HG02938 (cell line): ENCODE measurements at regions not wholly inside any gene's neighbourhood (a gene's known extent, or its start where the extent isn't known, plus 50 kb on each side); places are given as distances from the start of the nearest gene placed in this dataset.

ENCODE experiments used
- ATAC-seq: cut with Tn5 transposase; IDR thresholded peaks from one replicate; pipeline ENCODE4 v1.9.1; 2021; ENCODE audit warnings: mild to moderate bottlenecking, moderate library complexity; ENCODE audit not compliant: unreplicated experiment

- no peak for ATAC-seq
Measured at GRCh38 chr6:119915971-119916370, 566.4 kb upstream of the MAN1A1 start.

DNA sequence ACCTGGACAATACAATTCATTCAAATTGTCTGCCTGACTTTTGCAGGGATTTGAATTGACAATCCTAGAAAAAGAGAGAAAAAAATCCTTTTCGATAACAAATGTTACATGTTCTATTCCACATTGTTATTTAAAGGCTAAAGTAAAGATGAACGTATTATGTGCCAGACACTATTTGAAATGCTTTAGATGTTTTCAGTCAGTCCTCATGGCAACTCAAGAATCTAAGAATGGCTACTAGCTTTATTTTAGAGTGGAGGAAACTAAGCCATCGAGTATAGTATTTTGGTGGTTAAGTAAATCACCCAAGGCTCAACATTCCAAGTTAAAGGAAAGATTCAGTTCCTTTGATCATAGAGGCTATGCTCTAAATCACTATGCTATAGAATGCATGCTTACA is 558.6 kb upstream of the MAN1A1 start:
- ATAC-seq: no peak

GRCh38 chr6:119902681-119903080 is 553.1 kb upstream of the MAN1A1 start:
- ATAC-seq: no peak

GRCh38 chr6:119896806-119897205 is 547.2 kb upstream of the MAN1A1 start:
- no peak for ATAC-seq

- no peak for ATAC-seq
Measured at GRCh38 chr6:119895626-119896025, 546.1 kb upstream of the MAN1A1 start.

DNA sequence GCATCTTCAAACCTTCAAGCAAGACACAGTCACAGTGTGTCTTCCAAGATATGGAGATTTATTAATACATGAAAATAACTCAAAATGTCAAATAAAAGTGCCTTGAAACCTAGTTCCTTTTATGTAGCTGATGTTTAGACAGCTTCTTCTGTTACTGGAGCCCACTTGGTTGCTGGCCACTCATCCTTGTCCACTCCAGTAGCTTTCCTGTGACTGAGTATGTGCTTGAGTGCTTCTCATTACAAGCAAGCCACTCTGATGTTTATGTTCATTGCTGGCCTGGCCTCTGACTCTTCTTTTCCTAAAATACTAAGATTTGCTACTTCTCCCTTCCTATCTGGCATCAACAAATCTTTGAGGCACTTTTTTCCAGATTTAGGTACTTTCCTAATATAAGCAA is 545.2 kb upstream of the MAN1A1 start:
- ATAC-seq: no peak

DNA sequence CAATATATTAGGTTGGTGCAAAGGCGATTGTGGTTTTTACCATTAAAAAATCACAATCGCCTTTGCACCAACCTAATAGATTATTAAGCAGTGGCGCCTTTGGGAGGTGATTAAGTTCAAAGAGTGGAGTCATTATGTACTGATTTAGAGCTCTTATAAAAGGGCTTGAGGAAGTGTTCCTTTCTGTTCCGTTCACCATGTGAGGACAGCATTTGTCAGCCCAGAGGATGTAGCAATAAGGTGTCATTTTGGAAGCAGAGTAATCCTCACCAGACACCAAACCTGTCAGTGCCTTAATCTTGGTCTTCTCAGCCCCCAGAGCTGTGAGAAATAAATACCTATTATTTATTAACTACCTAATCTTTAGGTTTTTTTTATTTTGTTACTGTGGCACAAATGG is 542.1 kb upstream of the MAN1A1 start:
- ATAC-seq: no peak

GRCh38 chr6:119891206-119891605 is 541.6 kb upstream of the MAN1A1 start:
- no peak for ATAC-seq

DNA sequence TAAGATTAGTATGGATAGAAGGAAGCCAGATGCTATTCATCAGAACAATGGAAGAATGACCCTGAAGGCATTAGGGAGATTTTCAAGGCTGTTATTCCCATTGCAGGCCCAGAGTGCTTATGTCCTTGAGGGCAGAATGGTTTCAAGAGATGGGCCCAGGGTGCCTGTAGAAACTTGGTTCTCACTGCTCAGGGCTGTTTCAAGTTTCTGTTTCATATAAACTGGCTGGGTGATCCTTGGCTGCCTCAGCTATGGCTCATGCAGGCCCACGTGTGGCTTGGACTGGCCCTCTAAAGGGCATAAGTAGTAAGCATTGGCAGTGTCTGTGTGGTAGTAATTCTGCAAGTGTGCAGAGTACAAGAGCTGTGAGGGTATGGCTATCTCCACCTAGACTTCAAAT is 540.9 kb upstream of the MAN1A1 start:
- no peak for ATAC-seq

DNA sequence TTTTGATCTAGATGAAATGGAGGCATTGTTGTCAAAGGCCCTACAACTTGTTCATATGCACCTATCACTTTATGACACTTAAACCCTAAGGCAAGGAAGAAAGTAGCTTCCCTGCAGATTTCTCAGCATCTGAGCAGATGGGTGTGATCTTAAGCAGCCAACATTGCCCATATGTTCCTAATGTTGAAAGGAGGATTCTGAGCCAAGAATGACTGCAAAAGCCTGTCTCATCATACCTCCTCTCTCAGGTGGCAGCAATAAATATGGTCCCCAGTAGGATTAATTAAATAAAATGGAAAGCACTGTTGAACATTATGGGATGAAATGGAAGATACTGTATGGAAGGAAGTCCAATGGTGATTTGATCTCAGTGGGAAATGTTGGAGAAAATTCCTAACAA is 538.1 kb upstream of the MAN1A1 start:
- ATAC-seq: no peak

- ATAC-seq: no peak
Measured at GRCh38 chr6:119881416-119881815, 531.9 kb upstream of the MAN1A1 start.

DNA sequence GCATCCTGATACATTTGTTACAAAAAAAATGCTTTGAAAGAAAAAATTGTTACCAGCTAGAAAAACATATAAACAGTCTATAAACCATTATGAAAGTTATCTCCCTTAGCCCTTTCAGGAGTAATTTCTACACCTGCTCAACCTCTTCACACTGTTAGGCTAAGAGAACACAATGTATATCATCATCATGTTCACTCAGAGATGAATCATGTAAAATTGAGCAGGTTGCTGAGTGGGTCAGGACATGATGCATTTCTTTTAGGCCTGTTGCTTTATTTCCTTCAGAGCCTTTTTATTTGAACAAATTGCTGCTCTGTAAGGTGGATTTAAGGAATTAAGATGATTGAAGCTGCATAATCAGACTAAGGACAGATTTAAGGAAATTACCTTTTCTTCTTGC is 531.3 kb upstream of the MAN1A1 start:
- no peak for ATAC-seq

- ATAC-seq: no peak
Measured at GRCh38 chr6:119879731-119880130, 530.2 kb upstream of the MAN1A1 start.

- no peak for ATAC-seq
Measured at GRCh38 chr6:119874381-119874780, 524.8 kb upstream of the MAN1A1 start.

- ATAC-seq: no peak
Measured at GRCh38 chr6:119873107-119873506, 523.5 kb upstream of the MAN1A1 start.

DNA sequence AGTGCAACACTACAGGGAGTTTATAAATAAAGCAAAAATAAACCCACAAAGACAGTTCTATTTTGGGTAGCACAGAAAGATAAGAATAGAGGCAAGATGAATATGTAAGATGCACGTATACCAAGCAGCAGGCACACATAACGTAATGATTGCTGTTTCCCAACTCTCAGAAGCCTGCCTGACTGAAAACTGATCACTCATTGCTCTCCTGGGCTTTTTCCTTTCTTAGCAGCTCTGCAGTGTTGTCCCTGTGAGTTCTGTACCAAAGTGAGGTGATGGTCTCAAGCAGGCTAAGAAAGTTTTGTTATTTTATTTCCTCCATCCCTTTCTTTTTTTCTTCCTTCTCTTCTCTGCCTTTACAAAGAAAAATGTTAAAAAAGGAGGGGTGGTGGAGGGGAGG is 522.0 kb upstream of the MAN1A1 start:
- no peak for ATAC-seq

- no peak for ATAC-seq
Measured at GRCh38 chr6:119865466-119866350, 516.1 kb upstream of the MAN1A1 start.

DNA sequence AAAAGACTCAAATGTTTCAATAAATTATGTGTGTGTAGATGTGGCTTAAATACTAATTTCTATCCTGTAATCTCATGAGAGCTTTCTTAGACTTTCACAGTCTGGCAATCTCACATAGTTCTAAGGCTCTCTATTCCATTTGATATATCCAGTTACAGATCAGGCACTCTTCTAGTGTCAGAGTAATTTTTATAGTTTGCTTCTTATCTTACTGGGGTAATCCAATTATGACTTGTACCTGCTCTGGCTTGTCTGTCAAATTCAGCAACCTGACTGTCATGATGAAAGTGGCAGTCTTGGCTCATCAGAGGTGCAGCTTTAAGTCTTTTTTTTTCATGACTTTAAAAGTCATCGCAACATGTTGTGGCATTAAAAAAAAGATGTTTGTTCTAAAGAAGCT is 513.2 kb upstream of the MAN1A1 start:
- ATAC-seq: no peak

DNA sequence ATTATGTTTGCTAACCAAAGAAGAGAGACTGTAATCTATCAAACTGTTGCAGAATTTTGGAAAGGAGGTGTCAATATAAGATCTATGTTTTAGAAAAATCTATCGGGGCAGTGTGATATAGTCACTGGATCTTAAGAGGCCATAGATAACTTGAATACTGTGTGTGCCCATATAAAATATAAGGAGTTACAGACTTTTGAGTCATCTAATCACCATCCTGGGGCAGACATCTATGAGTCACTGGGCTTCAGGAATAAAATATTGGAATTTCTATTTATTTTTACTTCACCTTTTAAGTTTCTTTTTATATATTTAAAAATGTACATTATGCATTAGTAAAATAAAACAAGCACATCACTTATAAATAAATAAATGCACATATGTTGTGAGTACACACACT is 509.3 kb upstream of the MAN1A1 start:
- ATAC-seq: no peak

- peak; percentile 88 for ATAC-seq
Measured at GRCh38 chr6:119856136-119856535, 506.6 kb upstream of the MAN1A1 start.

DNA sequence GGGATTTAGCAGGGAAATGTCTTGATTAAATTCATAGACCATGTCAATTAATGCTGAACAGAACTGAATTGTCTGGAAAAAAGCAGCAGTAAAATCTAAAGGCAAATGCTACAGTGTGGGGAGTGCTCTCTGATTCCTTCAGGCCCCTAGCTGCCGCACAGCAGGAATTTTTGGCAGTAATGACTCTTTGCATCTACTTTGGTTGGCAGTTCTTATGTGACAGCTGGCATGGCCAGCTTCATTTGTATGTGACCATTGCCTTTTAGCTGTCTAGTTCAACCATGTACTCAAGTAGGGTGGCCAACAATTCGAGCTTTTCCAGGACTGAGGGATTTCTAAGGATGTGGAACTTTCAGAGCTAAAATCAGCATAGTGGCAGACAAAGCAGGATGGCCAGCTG is 499.1 kb upstream of the MAN1A1 start:
- no peak for ATAC-seq

DNA sequence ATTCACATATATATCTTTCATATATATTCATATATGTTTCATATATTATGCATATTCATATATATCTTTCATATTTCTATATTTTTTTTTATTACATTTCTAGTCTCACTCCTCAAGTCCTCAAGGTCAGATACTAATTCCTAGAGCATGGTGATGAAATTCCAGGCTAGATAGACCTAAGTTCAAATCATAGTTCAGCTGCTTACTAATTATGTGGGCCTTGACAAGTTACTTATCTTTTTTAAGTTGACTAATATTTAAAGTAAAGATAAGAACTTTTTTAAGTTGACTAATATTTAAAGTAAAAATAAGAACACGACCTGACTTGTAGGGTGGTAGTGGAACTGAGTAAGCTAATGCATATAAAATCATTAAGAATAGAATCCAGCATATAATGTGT is 495.6 kb upstream of the MAN1A1 start:
- no peak for ATAC-seq

DNA sequence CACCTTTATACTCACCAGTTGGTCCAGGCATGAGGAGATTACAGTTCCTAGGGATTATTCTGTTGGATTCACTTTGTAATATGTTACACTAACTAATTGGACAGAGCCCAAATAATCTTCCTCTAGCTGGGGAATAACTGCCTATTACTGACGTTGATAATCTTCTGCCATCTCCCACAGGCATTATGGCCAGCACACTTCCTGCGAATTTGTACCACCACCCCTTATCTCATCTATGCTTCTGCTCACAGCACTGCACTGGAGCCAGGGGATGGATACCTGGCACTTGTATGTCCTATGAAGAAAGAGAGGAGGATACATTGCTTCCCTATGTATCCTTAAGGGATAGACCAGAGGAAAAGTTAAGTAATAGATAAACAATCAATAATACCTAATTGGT is 494.8 kb upstream of the MAN1A1 start:
- no peak for ATAC-seq
